Thyroid gland (tissue), 4 donors: ENCODE measurements at regions not wholly inside any gene's neighbourhood (a gene's known extent, or its start where the extent isn't known, plus 50 kb on each side); places are given as distances from the start of the nearest gene placed in this dataset.

Source experiments
- DNase-seq, 2 donors: peaks; one replicate each; pipeline ENCODE4 v3.0.0-alpha.2; 2019
- H3K27ac ChIP-seq, 3 donors: fragments of 200-600 bp; sonication (generic); 1 replicate in 2 of 3; 2 replicates in 1 of 3; pipeline ENCODE4 v1.5.1; 2016 to 2019; ENCODE audit warnings: mild to moderate bottlenecking in 1 of 3, moderate library complexity in 1 of 3
- H3K27me3 ChIP-seq: fragments of 200-600 bp; sonication (generic); one replicate; pipeline ENCODE4 v1.5.1; 2019
- H3K36me3 ChIP-seq, 2 donors: fragments of 200-600 bp; sonication (generic); one replicate each; pipeline ENCODE4 v1.5.1; 2016 to 2019
- H3K4me1 ChIP-seq, 2 donors: fragments of 200-600 bp; sonication (generic); one replicate each; pipeline ENCODE4 v1.5.1; 2017 to 2019
- H3K4me3 ChIP-seq, 3 donors: fragments of 200-600 bp; sonication (generic); replicated peaks in 1 of 3; 1 replicate in 2 of 3; 2 replicates in 1 of 3; pipeline ENCODE4 v1.5.1; 2016; ENCODE audit warnings: mild to moderate bottlenecking in 1 of 3
- H3K9me3 ChIP-seq: fragments of 200-600 bp; sonication (generic); one replicate; pipeline ENCODE4 v1.5.1; 2017
- CTCF ChIP-seq, 6 experiments: fragments of 200-600 bp in 3 of 6; fragments of 450-650 bp in 3 of 6; sonication (generic) in 3 of 6; IDR thresholded peaks; one replicate each; pipeline ENCODE4 v1.5.1; 2016 to 2019; ENCODE audit warnings: antibody characterized with exemption in 6 of 6, mild to moderate bottlenecking in 2 of 6, inconsistent platforms in 1 of 6, moderate library complexity in 1 of 6
- POLR2A ChIP-seq, 2 donors: fragments of 450-650 bp; IDR thresholded peaks; one replicate each; pipeline ENCODE4 v1.6.1; 2017; ENCODE audit warnings: antibody characterized with exemption in 2 of 2, mild to moderate bottlenecking in 2 of 2, moderate library complexity in 1 of 2
- WGBS, 2 donors: methylation state at CpG; one replicate each; pipeline ENCODE4 v1.1.5; 2017; 5-methylcytosine and 5-hydroxymethylcytosine counted together
- intact Hi-C: fragments of 100-400 bp; cut with DNase I; formaldehyde crosslinking; loops from one replicate; pipeline ENCODE4 v1.15.1; 2023

DNA sequence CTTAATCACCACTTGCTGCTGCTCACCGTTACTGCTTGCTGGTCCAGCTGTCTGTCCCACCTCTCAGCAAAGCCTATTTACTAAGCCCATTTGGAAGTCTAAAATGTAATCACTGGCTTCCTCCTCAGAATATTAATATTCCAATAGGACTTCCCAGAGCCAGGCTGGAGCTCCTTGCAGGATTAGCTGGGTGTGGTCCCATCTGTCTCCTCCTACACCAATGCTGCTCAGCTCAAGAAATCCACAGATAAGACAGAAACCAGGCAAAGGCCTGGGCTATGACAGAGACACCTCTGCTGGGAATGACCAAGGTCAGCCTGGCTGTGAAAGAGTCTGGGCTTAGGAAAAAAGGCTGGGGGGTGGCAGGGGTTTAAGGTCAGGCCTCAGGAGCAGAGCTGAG is 317.8 kb downstream of the BUD13 start:
- Histone ChIP-seq H3K4me3 (no peak overlapping the region), H3K36me3 (no peaks in the 10 kb centered on the region), H3K27me3 (no peaks in the 10 kb centered on the region), H3K9me3 (no peaks in the 10 kb centered on the region), H3K27ac (no peak overlapping the region), H3K4me1 (no peaks in the 10 kb centered on the region)
- intact Hi-C loops = loop anchor here (10.0 kb wide), 1 partner anchor 190 kb away; no protein-coding TSS in a partner anchor
- 84 to 90% methylated on average over 1 of the region's 1 CpG for WGBS, 2 donors
- TF ChIP-seq CTCF (IDR thresholded peaks at IDR 0.05) = no peak
- TF ChIP-seq POLR2A (IDR thresholded peaks at IDR 0.05) = no peak
- DNase-seq = no peak

- intact Hi-C loops = loop anchor here (10.0 kb wide), 1 partner anchor 191 kb away; no protein-coding TSS in a partner anchor
- H3K27me3 ChIP-seq = no peaks in the 10 kb centered on the region
- WGBS, 2 donors = 47 to 54% methylated on average over 8 of the region's 9 CpGs
- H3K4me1 ChIP-seq = no peaks in the 10 kb centered on the region
- no peaks in the 10 kb centered on the region for H3K9me3 ChIP-seq
- H3K27ac ChIP-seq = no peak overlapping the region
- no peak overlapping the region for H3K4me3 ChIP-seq
- DNase-seq = peak; percentile 51 to 57
- TF ChIP-seq CTCF (IDR thresholded peaks at IDR 0.05) (peak in 5 of 6 experiments; percentile 22 to 61 (median 59)), POLR2A (IDR thresholded peaks at IDR 0.05) (no peak)
- no peaks in the 10 kb centered on the region for H3K36me3 ChIP-seq
Measured at GRCh38 chr11:116454020-116454645, 318.7 kb downstream of the BUD13 start.

- intact Hi-C loops = loop anchor here (10.0 kb wide), 1 partner anchor 192 kb away; no protein-coding TSS in a partner anchor
- no peak for DNase-seq
- Histone ChIP-seq H3K36me3 (no peaks in the 10 kb centered on the region), H3K9me3 (no peaks in the 10 kb centered on the region), H3K4me1 (no peaks in the 10 kb centered on the region), H3K4me3 (no peak overlapping the region), H3K27ac (no peak overlapping the region), H3K27me3 (no peaks in the 10 kb centered on the region)
- TF ChIP-seq POLR2A (IDR thresholded peaks at IDR 0.05) (no peak), CTCF (IDR thresholded peaks at IDR 0.05) (no peak)
- WGBS, 2 donors = 81 to 85% methylated on average over 2 to 3 of the region's 3 CpGs
Measured at GRCh38 chr11:116452461-116452860, 320.3 kb downstream of the BUD13 start.

- TF ChIP-seq CTCF (IDR thresholded peaks at IDR 0.05) (no peak), POLR2A (IDR thresholded peaks at IDR 0.05) (no peak)
- DNase-seq = no peak
- no peaks in the 10 kb centered on the region for H3K36me3 ChIP-seq
- no peaks in the 10 kb centered on the region for H3K4me1 ChIP-seq
- no peak overlapping the region for H3K27ac ChIP-seq
- no peak overlapping the region for H3K4me3 ChIP-seq
- 90 to 98% methylated on average over 1 of the region's 1 CpG for WGBS, 2 donors
- no peaks in the 10 kb centered on the region for H3K9me3 ChIP-seq
- intact Hi-C loops = no loop called here
- no peaks in the 10 kb centered on the region for H3K27me3 ChIP-seq
Measured at GRCh38 chr11:116449522-116449921, 323.3 kb downstream of the BUD13 start.

DNA sequence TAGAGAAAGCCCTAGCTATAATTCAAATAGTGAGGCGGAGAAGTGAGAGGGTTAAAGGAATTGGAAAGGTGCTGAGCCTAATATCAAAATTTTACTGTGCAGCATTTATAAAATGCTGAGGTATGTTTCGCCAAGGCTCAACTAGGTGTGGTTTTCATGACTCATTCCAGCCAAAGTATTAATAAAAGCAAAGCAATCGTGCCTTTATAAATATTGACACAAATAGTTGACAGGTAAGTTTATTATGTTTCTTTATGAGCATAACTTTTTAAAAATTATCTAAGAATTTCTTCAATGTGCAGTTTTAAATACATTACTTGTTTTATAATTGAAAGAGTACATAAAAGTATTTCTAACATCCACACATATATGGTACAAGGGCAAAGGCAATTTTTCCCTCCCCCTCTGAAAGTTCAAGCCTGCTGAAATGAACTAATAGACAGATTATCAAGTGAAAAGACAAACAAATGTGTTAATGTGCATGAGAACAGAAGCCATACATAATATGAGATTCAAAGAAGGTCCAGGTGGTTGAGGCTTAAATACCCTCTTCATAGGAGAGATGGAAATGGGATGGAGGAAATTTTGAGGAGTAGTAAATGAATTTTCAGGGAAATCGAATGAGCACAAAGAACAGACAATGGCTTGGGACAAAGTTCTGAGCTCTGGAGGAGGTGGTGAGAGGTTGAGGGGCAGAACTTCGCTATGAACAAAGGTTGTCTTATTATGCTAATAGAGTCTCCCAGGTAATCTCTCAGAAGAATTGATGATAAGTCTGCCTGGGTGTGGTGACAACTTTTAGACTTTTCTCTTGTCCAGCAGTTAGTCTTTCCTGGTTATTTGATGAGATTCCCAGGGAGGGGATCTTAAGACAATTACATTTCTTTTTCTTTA is 326.5 kb downstream of the BUD13 start:
- H3K4me3 ChIP-seq = no peak overlapping the region
- no peaks in the 10 kb centered on the region for H3K4me1 ChIP-seq
- H3K27me3 ChIP-seq = no peaks in the 10 kb centered on the region
- intact Hi-C loops = no loop called here
- no peak for DNase-seq
- 54 to 64% methylated on average over 5 of the region's 5 CpGs for WGBS, 2 donors
- H3K27ac ChIP-seq = no peak overlapping the region
- no peaks in the 10 kb centered on the region for H3K9me3 ChIP-seq
- TF ChIP-seq CTCF (IDR thresholded peaks at IDR 0.05) (no peak), POLR2A (IDR thresholded peaks at IDR 0.05) (no peak)
- no peaks in the 10 kb centered on the region for H3K36me3 ChIP-seq
